Lower leg skin (tissue), 3 donors: ENCODE measurements at regions not wholly inside any gene's neighbourhood (a gene's known extent, or its start where the extent isn't known, plus 50 kb on each side); places are given as distances from the start of the nearest gene placed in this dataset.

ENCODE experiments used
- CTCF ChIP-seq, 3 donors: fragments of 450-650 bp; IDR thresholded peaks; one replicate each; pipeline ENCODE4 v1.5.1; 2016; ENCODE audit warnings: antibody characterized with exemption in 3 of 3, mild to moderate bottlenecking in 3 of 3, moderate library complexity in 2 of 3
- POLR2A ChIP-seq, 2 donors: fragments of 450-650 bp; IDR thresholded peaks; one replicate each; pipeline ENCODE4 v1.6.1; 2016 to 2017; ENCODE audit warnings: antibody characterized with exemption in 2 of 2, mild to moderate bottlenecking in 1 of 2, moderate library complexity in 1 of 2

GRCh38 chr12:75795125-75795524 lies 236.5 kb downstream of the PHLDA1 start:
- TF ChIP-seq CTCF (IDR thresholded peaks at IDR 0.05) (no peak), POLR2A (IDR thresholded peaks at IDR 0.05) (no peak)
